Fibroblast of skin of left biceps (primary cell): ENCODE measurements at regions not wholly inside any gene's neighbourhood (a gene's known extent, or its start where the extent isn't known, plus 50 kb on each side); places are given as distances from the start of the nearest gene placed in this dataset.
"Not testable (repeated sequence)": the region's sequence is repeated elsewhere in the genome, so short reads cannot be mapped to it uniquely, and the experiment has no call there.

Experiments used
- DNase-seq, 2 experiments: peaks; one replicate each; pipeline ENCODE4 v3.0.0-alpha.2; 2013; ENCODE audit warnings: low read depth in 2 of 2

DNA sequence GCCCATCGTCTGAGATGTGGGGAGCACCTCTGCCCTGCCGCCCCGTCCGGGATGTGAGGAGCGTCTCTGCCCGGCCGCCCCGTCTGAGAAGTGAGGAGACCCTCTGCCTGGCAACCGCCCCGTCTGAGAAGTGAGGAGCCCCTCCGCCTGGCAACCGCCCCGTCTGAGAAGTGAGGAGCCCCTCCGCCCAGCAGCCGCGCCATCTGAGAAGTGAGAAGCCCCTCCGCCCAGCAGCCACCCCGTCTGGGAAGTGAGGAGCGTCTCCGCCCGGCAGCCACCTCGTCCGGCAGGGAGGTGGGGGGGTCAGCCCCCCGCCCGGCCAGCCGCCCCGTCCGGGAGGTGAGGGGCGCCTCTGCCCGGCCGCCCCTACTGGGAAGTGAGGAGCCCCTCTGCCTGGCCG, 267.2 kb downstream of the MEF2C start:
- DNase-seq: not testable (repeated sequence)

DNA sequence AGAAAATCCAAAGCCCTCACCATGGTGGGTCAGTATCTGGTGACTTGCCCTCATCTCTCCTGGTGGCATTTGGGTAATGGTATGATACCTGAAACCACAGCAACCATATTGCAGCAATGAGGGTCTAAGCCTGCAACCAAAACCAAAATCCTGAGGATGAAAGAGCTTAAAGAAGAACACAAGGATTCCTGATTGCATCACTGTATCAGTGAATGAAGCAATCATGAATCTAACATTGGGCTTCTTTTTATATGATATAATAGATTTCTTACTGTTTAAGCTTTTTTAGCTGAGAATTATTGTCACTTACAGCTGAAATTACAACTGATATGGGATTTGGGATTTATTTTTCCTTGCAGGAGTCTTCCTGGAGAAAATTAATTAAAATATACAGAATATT, 269.9 kb downstream of the MEF2C start:
- no peak for DNase-seq

DNA sequence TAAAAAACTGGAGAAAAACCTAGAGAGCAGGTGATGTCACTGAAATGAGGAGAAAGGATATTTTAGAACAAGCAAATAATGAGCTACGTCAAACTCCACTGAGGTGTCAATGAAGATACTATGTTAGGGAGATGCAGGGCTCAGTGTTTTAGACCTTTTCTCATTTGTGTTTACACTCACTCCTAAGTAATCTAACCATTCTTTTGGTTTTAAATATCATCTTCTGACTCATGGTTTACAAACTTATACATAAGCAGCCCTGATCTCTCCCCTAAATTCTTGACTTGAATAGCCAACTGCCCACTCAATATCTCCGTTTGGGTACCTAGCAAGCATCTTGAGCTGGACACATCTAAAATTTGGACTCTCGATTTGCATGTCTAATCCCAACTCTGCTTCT, 272.4 kb downstream of the MEF2C start:
- DNase-seq: no peak

DNA sequence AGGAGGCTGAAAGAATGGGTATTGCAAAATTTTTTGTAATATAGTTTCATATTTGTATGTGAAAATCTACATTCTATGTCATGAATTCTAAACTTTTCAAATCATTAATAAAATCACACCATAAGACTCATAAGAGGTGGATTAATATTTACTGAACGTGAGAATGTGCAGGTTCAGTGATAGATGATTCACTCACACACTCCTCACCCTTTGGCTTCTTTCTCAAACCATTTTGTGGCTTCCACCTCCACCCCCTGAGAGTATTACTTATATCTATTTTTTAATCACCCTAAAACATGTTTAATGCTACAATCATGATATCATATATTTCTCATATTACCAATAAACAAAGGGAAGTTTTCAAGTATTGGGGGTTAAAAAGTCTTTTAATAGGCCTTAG, 275.5 kb downstream of the MEF2C start:
- DNase-seq: no peak

DNA sequence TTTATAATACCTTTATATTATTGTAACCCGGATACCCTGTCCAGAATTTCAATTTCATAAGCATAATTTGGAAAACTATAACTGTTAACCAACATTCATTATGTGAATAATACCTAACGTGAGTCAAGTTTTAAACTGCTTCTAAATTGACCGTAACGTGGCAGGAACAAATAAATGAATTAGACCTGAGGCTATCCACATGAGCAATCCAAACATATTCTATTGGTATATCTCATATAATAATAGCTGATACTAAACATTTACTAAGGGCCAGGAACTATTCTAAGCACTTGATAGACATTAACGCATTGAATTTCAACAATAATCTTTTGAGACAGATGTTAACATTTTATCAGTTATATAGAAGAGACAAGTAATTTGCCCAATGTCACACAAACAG, 276.4 kb downstream of the MEF2C start:
- no peak for DNase-seq

DNA sequence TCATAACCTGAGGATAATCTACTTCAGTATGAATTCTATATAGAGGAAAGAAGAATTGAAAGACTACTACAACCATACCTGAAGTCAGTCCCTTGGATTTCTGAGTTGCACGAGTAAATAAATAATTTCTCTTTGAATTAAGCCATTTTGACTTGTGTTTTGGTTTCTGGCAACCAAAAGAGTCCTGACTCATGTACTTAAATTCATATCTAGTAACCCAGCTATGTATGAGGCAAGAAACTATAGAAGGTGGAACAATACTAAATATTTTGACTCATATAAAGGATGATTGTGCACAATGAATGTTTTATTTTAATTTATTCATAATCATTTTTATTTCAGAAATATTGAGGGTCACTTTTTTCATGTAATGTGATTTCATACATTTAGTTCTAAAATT, 276.8 kb downstream of the MEF2C start:
- DNase-seq: no peak

DNA sequence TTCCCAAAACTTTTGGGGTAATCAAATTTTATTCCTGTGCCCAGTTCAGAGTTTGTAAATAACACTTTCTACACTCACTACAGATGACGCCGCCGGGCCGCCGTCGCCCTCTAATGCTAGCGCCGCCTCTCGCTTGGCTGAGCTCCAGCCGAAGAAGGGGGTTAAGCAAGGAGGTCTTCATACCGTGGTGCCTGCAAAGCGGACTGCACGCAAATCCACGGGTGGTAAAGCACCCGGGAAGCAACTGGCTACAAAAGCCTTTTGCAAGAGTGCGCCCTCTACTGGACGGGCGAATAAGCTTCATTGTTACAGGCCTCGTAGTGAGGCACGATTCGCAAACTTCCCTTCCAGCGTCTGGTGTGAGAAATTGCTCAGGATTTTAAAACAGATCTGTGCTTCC, 280.4 kb downstream of the MEF2C start:
- DNase-seq: no peak

DNA sequence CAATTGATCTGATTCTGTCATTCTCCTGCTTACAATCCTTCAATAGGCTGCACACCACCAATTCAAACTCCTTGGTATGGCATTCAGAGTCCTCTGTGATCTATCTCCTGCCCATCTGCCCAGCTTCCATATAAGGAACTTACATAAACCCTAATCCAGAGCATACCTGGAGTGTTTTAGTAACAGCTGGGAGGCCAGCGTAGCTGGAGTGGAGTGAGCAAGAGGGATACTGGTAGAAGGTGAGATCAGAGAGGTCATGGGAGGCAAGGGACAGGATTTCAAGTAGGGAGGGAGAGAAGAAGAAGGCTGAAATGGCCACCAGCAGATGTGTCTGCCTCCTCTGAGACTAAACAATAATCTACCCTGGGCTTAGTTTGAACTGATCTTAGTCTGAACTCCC, 288.5 kb downstream of the MEF2C start:
- no peak for DNase-seq

DNA sequence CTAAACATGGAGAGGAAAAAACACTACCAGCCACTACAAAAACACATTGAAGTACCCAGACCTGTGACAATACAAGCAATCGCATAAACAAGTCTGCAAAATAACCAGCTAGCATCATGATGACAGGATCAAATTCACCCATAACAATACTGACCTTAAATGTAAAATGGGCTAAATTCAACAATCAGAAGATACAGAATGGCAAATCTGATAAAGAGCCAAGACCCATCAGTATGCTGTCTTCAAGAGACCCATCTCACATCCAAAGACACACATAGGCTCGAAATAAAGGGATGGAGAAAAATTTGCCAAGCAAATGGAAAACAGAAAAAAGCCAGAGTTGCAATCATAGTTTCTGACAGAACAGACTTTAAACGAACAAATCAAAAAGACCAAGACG, 294.4 kb downstream of the MEF2C start:
- no peak for DNase-seq

DNA sequence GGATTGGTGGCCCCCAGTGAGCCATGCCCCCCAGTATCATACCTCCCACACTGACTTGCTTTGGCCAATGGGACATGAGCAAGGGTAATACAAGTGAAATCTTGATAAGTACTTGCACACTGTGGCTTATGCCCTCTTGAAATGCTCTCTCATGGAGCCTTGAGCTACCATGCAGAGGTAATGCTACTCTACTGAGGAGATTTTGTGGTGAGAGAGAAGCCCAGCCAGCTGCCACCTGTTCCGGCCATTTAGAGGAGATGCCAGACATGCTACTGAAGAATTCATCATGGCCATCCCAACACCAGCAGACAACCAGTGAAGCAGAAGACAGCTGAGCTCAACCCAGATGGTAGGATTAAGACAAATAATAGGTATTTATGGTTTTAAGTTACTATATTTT, 299.5 kb downstream of the MEF2C start:
- DNase-seq: no peak

DNA sequence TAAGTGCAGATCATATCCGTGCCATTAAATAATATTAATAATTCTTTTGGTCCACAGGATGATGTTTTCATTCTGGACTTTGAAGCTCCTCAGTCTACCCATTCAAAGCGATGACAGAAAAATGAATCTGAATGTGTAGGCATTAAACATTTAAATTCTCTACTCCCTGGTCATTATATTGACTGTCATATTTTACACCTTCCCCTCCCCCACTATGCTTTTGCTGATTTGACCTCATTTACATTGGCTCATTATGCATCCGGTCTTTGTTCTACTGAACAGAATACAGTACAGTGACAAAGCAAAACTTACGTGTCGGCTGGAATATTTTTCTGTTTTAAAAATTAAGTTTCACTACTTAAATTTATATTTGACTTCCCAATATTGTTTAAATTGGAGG, 289.7 kb upstream of the TMEM161B start:
- DNase-seq: no peak

DNA sequence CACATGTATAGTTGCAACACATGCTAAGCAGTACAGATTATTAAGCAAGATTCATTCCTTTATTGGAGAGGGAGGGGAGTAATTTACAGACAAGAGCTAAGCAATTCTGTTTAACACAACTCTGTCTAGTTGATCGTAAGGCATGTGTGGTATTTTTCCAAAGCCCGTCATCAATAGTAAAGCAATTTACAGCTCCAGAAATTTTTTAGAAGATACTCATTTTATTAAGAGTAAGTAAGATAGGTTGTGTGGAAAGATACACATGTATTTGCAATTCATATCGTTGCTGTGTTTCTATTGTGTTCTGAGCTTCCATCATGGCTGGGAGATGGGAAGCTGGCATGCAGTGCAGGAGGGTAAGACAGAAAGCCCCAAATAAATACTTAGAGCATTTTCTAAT, 289.2 kb upstream of the TMEM161B start:
- no peak for DNase-seq

DNA sequence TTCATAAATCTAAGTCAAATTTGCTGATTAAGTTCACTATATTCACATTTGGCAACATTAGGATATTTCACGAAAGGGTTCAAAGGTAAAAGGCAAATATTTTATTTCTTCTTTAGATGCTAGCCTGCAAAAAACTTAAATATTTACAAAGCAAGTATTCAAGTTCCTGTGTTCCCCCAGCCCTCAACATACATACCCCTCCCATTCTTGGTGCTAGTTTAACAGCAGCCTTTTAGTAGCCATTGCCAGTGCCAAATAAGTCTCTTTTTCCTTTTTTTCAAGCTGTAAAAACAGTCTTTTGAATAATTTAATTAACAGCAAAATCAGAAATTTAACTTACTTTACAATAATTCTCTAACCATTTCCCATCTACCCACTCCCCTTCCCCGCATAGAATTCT, 288.5 kb upstream of the TMEM161B start:
- no peak for DNase-seq

DNA sequence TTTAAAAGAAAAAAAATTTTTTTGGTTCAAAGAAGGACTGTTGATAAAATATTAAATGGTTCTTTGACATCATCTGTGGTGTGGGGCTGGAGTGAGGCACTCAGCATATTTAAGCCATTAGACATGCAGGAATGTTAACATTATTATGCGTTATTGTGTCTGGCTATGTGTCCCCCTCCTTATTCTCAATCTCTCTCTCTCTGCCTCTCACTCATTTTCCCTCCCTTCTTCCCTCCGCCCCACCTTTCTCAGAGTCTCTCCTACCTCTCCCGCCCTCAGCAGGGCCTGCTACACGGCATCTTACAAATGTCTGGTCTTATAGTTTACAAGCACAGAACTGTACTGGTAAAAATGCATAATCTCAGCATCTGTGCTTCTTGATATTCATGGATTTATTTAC, 287.8 kb upstream of the TMEM161B start:
- no peak for DNase-seq

DNA sequence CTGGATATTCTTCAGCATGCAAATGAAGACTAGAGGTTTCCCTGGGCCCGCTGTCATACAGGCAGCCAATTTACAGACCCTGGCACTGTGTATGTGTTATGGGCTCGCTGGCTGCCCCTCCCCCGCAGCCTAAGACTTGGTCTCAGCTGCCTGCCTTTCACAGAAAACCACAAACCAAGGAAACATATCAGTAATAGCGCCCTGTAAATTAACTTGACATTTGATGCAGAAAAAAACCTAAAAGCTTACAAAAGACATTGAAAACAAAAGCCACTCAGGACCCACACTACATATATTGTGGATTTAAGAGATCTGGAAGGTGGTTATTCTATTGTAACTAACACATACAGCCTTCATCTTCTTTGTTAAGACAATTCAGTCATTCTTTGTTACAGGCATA, 287.0 kb upstream of the TMEM161B start:
- no peak for DNase-seq

DNA sequence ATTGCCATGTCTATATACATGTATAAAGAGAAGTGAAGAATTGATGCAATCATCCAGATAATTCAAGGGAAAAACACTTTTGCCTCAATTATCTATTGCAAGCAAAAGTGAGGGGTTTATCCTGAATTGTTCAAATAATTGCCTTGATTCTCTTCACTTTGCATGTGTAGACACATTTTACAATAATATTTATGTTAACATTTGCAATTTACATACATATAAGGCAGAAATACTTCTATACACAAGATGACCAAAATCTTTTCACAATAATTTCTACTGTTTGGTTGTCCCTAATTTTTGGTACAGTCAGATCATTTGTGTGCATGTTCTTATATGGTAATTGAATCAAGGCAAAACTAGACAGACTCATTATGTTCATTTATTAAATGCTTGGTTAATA, 285.3 kb upstream of the TMEM161B start:
- no peak for DNase-seq

DNA sequence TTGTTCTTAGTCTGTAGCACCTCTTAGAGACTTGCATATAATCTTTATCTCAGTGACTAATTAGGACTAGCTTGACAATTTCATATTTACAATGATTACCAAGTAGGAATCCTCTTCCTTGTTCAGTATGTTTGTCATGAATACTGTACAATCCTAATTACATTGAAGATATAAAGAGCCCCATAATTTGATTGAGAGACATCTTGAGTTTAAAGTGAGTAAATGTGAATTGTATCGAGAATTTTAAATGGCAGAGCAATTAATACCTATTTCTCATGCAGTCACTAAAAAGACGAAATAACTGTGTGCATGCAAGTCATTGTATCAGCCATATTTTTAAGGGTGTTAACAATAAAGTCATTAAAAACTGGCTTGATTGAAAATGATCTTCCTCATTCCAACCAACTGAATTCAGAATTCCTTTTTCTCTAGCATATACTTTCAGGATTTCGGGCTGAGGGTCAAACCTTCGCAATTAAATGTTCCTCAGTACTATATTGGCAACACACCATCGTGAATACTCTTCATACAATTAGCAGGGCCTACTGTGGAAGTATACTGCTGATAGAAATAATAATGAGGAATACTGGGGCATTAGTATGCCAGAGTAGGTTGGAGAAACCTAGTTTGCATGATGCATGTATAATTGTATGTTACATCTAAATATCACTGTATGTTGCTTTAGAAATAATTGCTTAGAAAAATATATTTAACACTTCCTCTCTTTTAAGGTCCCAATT, 284.7 kb upstream of the TMEM161B start:
- no peak for DNase-seq

DNA sequence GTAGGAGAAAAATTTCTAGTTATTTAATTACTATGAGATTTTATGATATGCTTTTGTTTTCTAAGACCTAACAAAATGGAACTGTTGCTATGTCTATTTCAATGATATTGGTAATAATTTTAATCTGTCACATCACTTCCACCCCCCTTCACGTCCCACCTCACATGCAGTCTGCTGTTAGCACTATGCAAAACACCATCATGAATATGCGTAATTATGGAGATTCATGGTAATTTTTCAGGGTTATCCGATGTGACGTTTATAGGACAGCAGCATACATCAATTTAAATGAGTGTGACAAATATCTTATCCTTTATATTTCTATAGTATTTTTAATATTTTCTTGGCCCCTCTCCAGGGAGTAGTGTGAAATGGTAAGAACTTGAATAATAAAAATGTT, 283.8 kb upstream of the TMEM161B start:
- DNase-seq: no peak

DNA sequence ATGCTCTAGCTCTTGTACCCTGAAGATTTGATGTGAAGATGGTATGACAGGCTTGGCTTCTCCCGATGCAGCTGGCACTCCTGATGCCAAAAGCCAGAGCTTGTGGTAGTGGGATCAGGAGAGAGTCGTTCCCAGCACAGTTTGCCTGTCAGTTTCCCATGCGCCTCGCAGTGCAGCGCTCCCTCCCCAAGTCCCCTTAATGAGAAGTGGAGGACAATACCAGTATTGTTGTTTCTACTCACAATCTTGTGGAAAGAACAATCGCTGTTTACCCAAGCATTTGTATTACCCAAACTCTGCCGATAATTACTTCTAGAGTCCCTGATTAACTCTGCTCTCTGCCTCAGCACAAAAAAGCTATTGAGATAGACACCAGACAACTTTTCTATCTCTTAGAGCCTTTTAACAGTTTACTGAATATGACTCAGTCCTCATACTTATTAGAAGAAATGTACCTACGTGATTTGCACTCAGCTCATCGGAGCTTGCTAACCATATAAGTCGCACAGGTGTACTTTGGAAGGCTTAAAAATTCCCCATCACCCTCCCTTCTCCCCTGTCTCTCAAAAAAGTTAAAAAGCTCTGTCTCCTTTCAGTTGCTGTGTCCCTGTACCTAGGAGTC, 283.2 kb upstream of the TMEM161B start:
- no peak for DNase-seq

DNA sequence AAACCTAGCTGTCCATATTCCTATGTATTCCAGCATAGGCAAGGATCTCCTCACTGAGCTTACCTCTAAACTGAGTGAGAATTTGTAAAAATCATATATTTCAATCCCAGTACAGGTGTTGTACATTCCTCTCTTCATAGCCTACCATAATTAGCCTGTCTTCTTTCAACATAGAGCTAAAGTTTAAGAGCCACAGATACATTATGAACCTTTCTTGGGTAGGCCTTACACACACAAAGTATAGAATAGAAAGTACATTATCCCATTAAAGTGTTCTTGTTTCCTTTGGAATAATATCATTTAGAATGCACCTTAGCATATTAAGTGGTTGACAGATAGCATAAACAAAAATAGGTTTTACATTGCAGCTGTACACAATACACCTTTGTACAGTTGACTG, 282.1 kb upstream of the TMEM161B start:
- no peak for DNase-seq

DNA sequence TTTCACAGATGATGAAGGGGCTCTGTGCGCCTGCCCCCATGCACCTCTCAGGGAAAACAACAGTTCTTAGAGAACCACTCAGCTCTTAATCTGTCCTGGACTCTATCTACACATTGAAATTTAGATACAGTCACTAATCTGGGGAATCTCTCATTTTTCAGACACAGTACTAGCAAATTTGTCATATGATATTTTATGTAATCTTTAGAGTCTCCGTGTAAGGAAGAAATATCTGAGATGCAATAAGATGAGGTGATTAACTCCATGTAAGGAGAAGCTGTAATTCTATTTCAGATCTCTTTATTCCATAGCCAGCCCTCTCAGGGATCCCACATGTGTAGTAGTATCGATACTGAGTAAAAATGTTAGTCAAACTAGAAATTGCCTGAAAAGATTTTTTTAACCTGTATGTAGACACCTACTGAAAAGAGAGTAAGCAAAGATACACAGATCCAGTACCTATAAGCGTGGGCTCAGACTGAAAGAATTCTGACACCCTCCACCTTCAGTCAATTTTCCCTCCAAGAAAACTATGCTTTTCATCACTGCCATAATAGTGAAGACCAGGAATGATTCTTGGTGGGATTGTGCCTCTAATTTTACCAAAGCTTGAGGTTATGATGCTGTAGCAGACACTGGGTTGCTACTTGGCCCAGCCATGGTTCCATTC, 279.6 kb upstream of the TMEM161B start:
- no peak for DNase-seq

DNA sequence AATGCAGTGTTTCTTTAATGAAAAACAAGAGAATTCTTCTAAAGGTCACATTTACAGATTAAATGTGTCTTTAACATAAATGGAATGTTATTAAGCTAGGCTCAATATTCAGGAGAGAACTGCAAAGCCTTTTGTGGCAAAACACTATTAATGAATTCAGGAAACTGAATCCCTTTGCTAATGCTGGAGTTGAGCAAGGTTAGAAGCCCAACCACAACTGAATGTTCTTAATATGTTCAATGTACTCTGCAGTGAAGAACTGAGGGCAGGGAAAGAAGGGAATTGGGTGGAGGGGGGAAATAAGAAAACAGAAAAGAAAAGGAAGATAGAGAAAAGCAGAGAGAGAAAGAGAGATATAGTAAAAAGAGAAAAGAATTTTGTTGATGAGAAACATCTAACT, 276.7 kb upstream of the TMEM161B start:
- no peak for DNase-seq

DNA sequence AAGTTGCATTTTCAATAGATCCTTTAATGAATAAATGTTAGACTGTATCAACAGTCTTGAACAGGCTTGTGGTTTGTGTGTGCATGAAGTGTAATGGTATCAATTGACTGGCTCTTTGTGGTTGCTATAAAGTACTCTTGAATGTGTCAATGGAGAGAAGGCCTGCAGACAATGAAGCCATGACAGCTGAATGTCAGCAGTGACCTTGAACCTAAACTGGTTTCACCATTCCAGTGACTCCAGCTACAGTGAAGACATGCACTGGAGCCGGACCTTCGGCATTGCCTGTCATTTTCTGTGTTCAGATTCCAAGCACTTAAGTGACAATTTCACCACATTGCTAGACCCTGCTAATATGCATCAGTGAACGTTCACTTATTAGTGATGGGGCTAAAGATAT, 276.0 kb upstream of the TMEM161B start:
- no peak for DNase-seq
